Erythroblast (primary cell): ENCODE measurements at regions not wholly inside any gene's neighbourhood (a gene's known extent, or its start where the extent isn't known, plus 50 kb on each side); places are given as distances from the start of the nearest gene placed in this dataset.

Source experiments
- GATA1 ChIP-seq: IDR thresholded peaks from 2 replicates; pipeline ENCODE4 v1.6.1; 2011; ENCODE audit warnings: low read depth, mild to moderate bottlenecking, control low read depth, low read length, moderate library complexity
- POLR2A ChIP-seq: IDR thresholded peaks from 2 replicates; pipeline ENCODE4 v1.6.1; 2011; ENCODE audit warnings: mild to moderate bottlenecking, low read length

- TF ChIP-seq POLR2A: no peak
- no peak for TF ChIP-seq GATA1
These were observed 409.8 kb upstream of the CITED2 start for GRCh38 chr6:139784222-139784769.
